Sigmoid colon (tissue), 4 donors: ENCODE measurements at regions not wholly inside any gene's neighbourhood (a gene's known extent, or its start where the extent isn't known, plus 50 kb on each side); places are given as distances from the start of the nearest gene placed in this dataset.

Experiments
- EP300 ChIP-seq, 4 donors: sonication (generic); formaldehyde crosslinking; IDR thresholded peaks; one replicate each; pipeline ENCODE4 v1.6.1; 2017; ENCODE audit warnings: antibody characterized with exemption in 4 of 4
- POLR2A ChIP-seq, 2 donors: fragments of 450-650 bp; IDR thresholded peaks; one replicate each; pipeline ENCODE4 v1.6.1; 2016; ENCODE audit warnings: antibody characterized with exemption in 2 of 2, mild to moderate bottlenecking in 2 of 2, moderate library complexity in 2 of 2
- POLR2AphosphoS5 ChIP-seq, 4 donors: sonication (generic); formaldehyde crosslinking; IDR thresholded peaks; one replicate each; pipeline ENCODE4 v1.6.1; 2017; ENCODE audit warnings: antibody characterized with exemption in 4 of 4
- TF ChIP-seq, protein P1 (sequence below), 4 experiments: fragments of 450-650 bp in 3 of 4; fragments of 200-600 bp in 1 of 4; IDR thresholded peaks; one replicate each; pipeline ENCODE4 v1.5.1; 2016 to 2019; ENCODE audit warnings: antibody characterized with exemption in 4 of 4, mild to moderate bottlenecking in 3 of 4, moderate library complexity in 2 of 4

DNA sequence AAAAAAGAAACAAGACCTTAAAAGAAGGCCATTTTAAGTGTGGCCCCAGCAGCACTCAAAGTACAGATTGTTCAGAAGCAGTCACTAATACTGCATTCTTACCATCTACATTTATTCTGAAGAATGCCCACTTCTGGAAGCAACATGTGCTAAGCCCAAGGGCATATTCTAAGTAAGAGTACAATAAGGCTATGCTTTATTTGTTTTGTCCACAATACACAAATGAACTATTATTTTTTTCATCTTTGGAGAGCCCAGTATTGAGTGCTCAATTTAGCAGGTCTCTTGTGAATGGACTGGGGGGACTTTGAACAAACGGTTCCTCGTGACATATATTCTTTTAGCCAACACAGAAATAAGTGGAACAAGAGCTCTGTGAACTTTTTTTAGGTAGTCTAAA lies 191.4 kb upstream of the CHORDC1 start:
- TF ChIP-seq POLR2A (IDR thresholded peaks at IDR 0.05) (no peak), POLR2AphosphoS5 (IDR thresholded peaks at IDR 0.05) (no peak), EP300 (IDR thresholded peaks at IDR 0.05) (no peak)
- TF ChIP-seq, protein P1, sequence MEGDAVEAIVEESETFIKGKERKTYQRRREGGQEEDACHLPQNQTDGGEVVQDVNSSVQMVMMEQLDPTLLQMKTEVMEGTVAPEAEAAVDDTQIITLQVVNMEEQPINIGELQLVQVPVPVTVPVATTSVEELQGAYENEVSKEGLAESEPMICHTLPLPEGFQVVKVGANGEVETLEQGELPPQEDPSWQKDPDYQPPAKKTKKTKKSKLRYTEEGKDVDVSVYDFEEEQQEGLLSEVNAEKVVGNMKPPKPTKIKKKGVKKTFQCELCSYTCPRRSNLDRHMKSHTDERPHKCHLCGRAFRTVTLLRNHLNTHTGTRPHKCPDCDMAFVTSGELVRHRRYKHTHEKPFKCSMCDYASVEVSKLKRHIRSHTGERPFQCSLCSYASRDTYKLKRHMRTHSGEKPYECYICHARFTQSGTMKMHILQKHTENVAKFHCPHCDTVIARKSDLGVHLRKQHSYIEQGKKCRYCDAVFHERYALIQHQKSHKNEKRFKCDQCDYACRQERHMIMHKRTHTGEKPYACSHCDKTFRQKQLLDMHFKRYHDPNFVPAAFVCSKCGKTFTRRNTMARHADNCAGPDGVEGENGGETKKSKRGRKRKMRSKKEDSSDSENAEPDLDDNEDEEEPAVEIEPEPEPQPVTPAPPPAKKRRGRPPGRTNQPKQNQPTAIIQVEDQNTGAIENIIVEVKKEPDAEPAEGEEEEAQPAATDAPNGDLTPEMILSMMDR (IDR thresholded peaks at IDR 0.05): no peak
